ENCODE measurements at regions not wholly inside any gene's neighbourhood (a gene's known extent, or its start where the extent isn't known, plus 50 kb on each side); places are given as distances from the start of the nearest gene placed in this dataset.
"Not testable (repeated sequence)": the region's sequence is repeated elsewhere in the genome, so short reads cannot be mapped to it uniquely, and the experiment has no call there.

GRCh38 chr9:30846651-30847050 is 1537.8 kb upstream of the ACO1 start:
- Mint-ChIP-seq H3K36me3 (ENCODE audit: low read depth) (no peaks in the 10 kb centered on the region), H3K4me3 (no peak overlapping the region), H3K27me3 (ENCODE audit: insufficient read depth) (no peaks in the 10 kb centered on the region), H3K9me3 (no peaks in the 10 kb centered on the region), H3K27ac (no peak overlapping the region), H3K4me1 (ENCODE audit: low read depth) (no peaks in the 10 kb centered on the region)
- DNase-seq (ENCODE audit: low spot score) = no peak
- intact Hi-C loops (cut with micrococcal nuclease) = no loop called here

GRCh38 chr9:30851600-30851999 is 1532.8 kb upstream of the ACO1 start:
- H3K36me3 Mint-ChIP-seq (ENCODE audit: low read depth) = no peaks in the 10 kb centered on the region
- no peak overlapping the region for H3K27ac Mint-ChIP-seq
- intact Hi-C loops (cut with micrococcal nuclease) = no loop called here

GRCh38 chr9:30900706-30901105 is 1483.7 kb upstream of the ACO1 start:
- Mint-ChIP-seq H3K36me3 (ENCODE audit: low read depth) (no peaks in the 10 kb centered on the region), H3K4me1 (ENCODE audit: low read depth) (no peaks in the 10 kb centered on the region), H3K27me3 (ENCODE audit: insufficient read depth) (no peaks in the 10 kb centered on the region), H3K4me3 (no peak overlapping the region), H3K27ac (no peak overlapping the region), H3K9me3 (no peaks in the 10 kb centered on the region)
- DNase-seq (ENCODE audit: low spot score) = no peak
- intact Hi-C loops (cut with micrococcal nuclease) = no loop called here

More at GRCh38 chr9:30851600-30851999, 1532.8 kb upstream of the ACO1 start:
- Mint-ChIP-seq H3K4me1 (ENCODE audit: low read depth) (no peaks in the 10 kb centered on the region), H3K4me3 (no peak overlapping the region), H3K27me3 (ENCODE audit: insufficient read depth) (no peaks in the 10 kb centered on the region), H3K9me3 (no peaks in the 10 kb centered on the region)
- DNase-seq (ENCODE audit: low spot score) = no peak

GRCh38 chr9:30913331-30913730 is 1471.1 kb upstream of the ACO1 start:
- intact Hi-C loops (cut with micrococcal nuclease) = no loop called here
- Mint-ChIP-seq H3K4me1 (ENCODE audit: low read depth) (no peaks in the 10 kb centered on the region), H3K27ac (no peak overlapping the region), H3K27me3 (ENCODE audit: insufficient read depth) (no peaks in the 10 kb centered on the region), H3K36me3 (ENCODE audit: low read depth) (no peaks in the 10 kb centered on the region), H3K9me3 (no peaks in the 10 kb centered on the region), H3K4me3 (no peak overlapping the region)
- no peak for DNase-seq (ENCODE audit: low spot score)

GRCh38 chr9:30915451-30915850 is 1469.0 kb upstream of the ACO1 start:
- H3K27me3 Mint-ChIP-seq (ENCODE audit: insufficient read depth) = no peaks in the 10 kb centered on the region
- H3K4me1 Mint-ChIP-seq (ENCODE audit: low read depth) = no peaks in the 10 kb centered on the region
- H3K9me3 Mint-ChIP-seq = no peaks in the 10 kb centered on the region

GRCh38 chr9:30925126-30925525 is 1459.3 kb upstream of the ACO1 start:
- Mint-ChIP-seq H3K4me3 (no peak overlapping the region), H3K27me3 (ENCODE audit: insufficient read depth) (no peaks in the 10 kb centered on the region), H3K4me1 (ENCODE audit: low read depth) (no peaks in the 10 kb centered on the region), H3K9me3 (no peaks in the 10 kb centered on the region), H3K27ac (no peak overlapping the region), H3K36me3 (ENCODE audit: low read depth) (no peaks in the 10 kb centered on the region)
- DNase-seq (ENCODE audit: low spot score) = no peak
- intact Hi-C loops (cut with micrococcal nuclease) = no loop called here

More at GRCh38 chr9:30915451-30915850, 1469.0 kb upstream of the ACO1 start:
- no peak overlapping the region for H3K4me3 Mint-ChIP-seq
- no peak overlapping the region for H3K27ac Mint-ChIP-seq
- intact Hi-C loops (cut with micrococcal nuclease) = no loop called here
- DNase-seq (ENCODE audit: low spot score) = no peak
- no peaks in the 10 kb centered on the region for H3K36me3 Mint-ChIP-seq (ENCODE audit: low read depth)

- Mint-ChIP-seq H3K4me1 (ENCODE audit: low read depth) (no peaks in the 10 kb centered on the region), H3K4me3 (no peak overlapping the region)
These were observed 1458.8 kb upstream of the ACO1 start for GRCh38 chr9:30925635-30926034.

GRCh38 chr9:30928045-30928444 is 1456.4 kb upstream of the ACO1 start:
- Mint-ChIP-seq H3K9me3 (no peaks in the 10 kb centered on the region), H3K36me3 (ENCODE audit: low read depth) (no peaks in the 10 kb centered on the region), H3K4me1 (ENCODE audit: low read depth) (no peaks in the 10 kb centered on the region), H3K27me3 (ENCODE audit: insufficient read depth) (no peaks in the 10 kb centered on the region), H3K27ac (no peak overlapping the region), H3K4me3 (no peak overlapping the region)
- DNase-seq (ENCODE audit: low spot score) = no peak
- intact Hi-C loops (cut with micrococcal nuclease) = no loop called here

More at GRCh38 chr9:30925635-30926034, 1458.8 kb upstream of the ACO1 start:
- DNase-seq (ENCODE audit: low spot score) = no peak
- Mint-ChIP-seq H3K9me3 (no peaks in the 10 kb centered on the region), H3K27me3 (ENCODE audit: insufficient read depth) (no peaks in the 10 kb centered on the region), H3K27ac (no peak overlapping the region), H3K36me3 (ENCODE audit: low read depth) (no peaks in the 10 kb centered on the region)
- intact Hi-C loops (cut with micrococcal nuclease) = no loop called here

- Mint-ChIP-seq H3K9me3 (no peaks in the 10 kb centered on the region), H3K27me3 (ENCODE audit: insufficient read depth) (no peaks in the 10 kb centered on the region), H3K4me1 (ENCODE audit: low read depth) (no peaks in the 10 kb centered on the region), H3K36me3 (ENCODE audit: low read depth) (no peaks in the 10 kb centered on the region), H3K4me3 (no peak overlapping the region), H3K27ac (no peak overlapping the region)
- intact Hi-C loops (cut with micrococcal nuclease) = no loop called here
- no peak for DNase-seq (ENCODE audit: low spot score)
These were observed 1452.2 kb upstream of the ACO1 start for GRCh38 chr9:30932226-30932625.

GRCh38 chr9:30935730-30936129 is 1448.7 kb upstream of the ACO1 start:
- no peak for DNase-seq (ENCODE audit: low spot score)
- Mint-ChIP-seq H3K4me1 (ENCODE audit: low read depth) (no peaks in the 10 kb centered on the region), H3K27ac (no peak overlapping the region), H3K27me3 (ENCODE audit: insufficient read depth) (no peaks in the 10 kb centered on the region), H3K36me3 (ENCODE audit: low read depth) (no peaks in the 10 kb centered on the region), H3K9me3 (no peaks in the 10 kb centered on the region), H3K4me3 (no peak overlapping the region)
- intact Hi-C loops (cut with micrococcal nuclease) = no loop called here

- H3K27me3 Mint-ChIP-seq (ENCODE audit: insufficient read depth) = no peaks in the 10 kb centered on the region
- H3K36me3 Mint-ChIP-seq (ENCODE audit: low read depth) = no peaks in the 10 kb centered on the region
- no peak for DNase-seq (ENCODE audit: low spot score)
- intact Hi-C loops (cut with micrococcal nuclease) = no loop called here
- no peak overlapping the region for H3K27ac Mint-ChIP-seq
- H3K4me3 Mint-ChIP-seq = no peak overlapping the region
- H3K4me1 Mint-ChIP-seq (ENCODE audit: low read depth) = no peaks in the 10 kb centered on the region
- H3K9me3 Mint-ChIP-seq = no peaks in the 10 kb centered on the region
These were observed 1447.3 kb upstream of the ACO1 start for GRCh38 chr9:30937106-30937505.

GRCh38 chr9:30942852-30943251 is 1441.6 kb upstream of the ACO1 start:
- DNase-seq (ENCODE audit: low spot score); H3K36me3 Mint-ChIP-seq (ENCODE audit: low read depth); H3K9me3 Mint-ChIP-seq; intact Hi-C loops (cut with micrococcal nuclease); H3K4me1 Mint-ChIP-seq (ENCODE audit: low read depth); H3K27me3 Mint-ChIP-seq (ENCODE audit: insufficient read depth); H3K27ac Mint-ChIP-seq; H3K4me3 Mint-ChIP-seq: not testable (repeated sequence)

GRCh38 chr9:30943446-30944224 is 1440.8 kb upstream of the ACO1 start:
- no peaks in the 10 kb centered on the region for H3K27me3 Mint-ChIP-seq (ENCODE audit: insufficient read depth)
- H3K4me3 Mint-ChIP-seq = no peak overlapping the region
- no peak for DNase-seq (ENCODE audit: low spot score)
- H3K27ac Mint-ChIP-seq = no peak overlapping the region
- intact Hi-C loops (cut with micrococcal nuclease) = no loop called here
- no peaks in the 10 kb centered on the region for H3K9me3 Mint-ChIP-seq
- H3K36me3 Mint-ChIP-seq (ENCODE audit: low read depth) = no peaks in the 10 kb centered on the region
- no peaks in the 10 kb centered on the region for H3K4me1 Mint-ChIP-seq (ENCODE audit: low read depth)

- no peaks in the 10 kb centered on the region for H3K4me1 Mint-ChIP-seq (ENCODE audit: low read depth)
- DNase-seq (ENCODE audit: low spot score) = no peak
- no peaks in the 10 kb centered on the region for H3K36me3 Mint-ChIP-seq (ENCODE audit: low read depth)
- H3K27ac Mint-ChIP-seq = no peak overlapping the region
- H3K9me3 Mint-ChIP-seq = no peaks in the 10 kb centered on the region
- intact Hi-C loops (cut with micrococcal nuclease) = no loop called here
- no peak overlapping the region for H3K4me3 Mint-ChIP-seq
- no peaks in the 10 kb centered on the region for H3K27me3 Mint-ChIP-seq (ENCODE audit: insufficient read depth)
These were observed 1440.2 kb upstream of the ACO1 start for GRCh38 chr9:30944225-30944569.
